GM23338 (cell line): ENCODE measurements at regions not wholly inside any gene's neighbourhood (a gene's known extent, or its start where the extent isn't known, plus 50 kb on each side); places are given as distances from the start of the nearest gene placed in this dataset.

ENCODE experiments used
- ATAC-seq: fragments of 200-7000 bp; cut with Tn5 transposase; 3 replicates; pipeline ENCODE4 v1.9.1; 2020
- DNase-seq: peaks from one replicate; pipeline ENCODE4 v3.0.0-alpha.2; 2015; ENCODE audit warnings: low spot score
- H2AFZ ChIP-seq: fragments of 200-600 bp; sonication (generic); 2 replicates; pipeline ENCODE4 v1.8.0; 2016; ENCODE audit warnings: antibody characterized with exemption, mild to moderate bottlenecking, moderate library complexity
- H3F3A ChIP-seq: fragments of 200-600 bp; sonication (generic); replicated peaks from 2 replicates; pipeline ENCODE4 v1.8.0; 2017; ENCODE audit warnings: antibody characterized with exemption, mixed run types, low read depth
- H3K27ac ChIP-seq: fragments of 200-600 bp; sonication (generic); 2 replicates; pipeline ENCODE4 v1.6.1; 2016; ENCODE audit warnings: low read depth
- H3K27me3 ChIP-seq: fragments of 200-600 bp; sonication (generic); 2 replicates; pipeline ENCODE4 v1.8.0; 2016; ENCODE audit warnings: mild to moderate bottlenecking, mixed run types, moderate library complexity; ENCODE audit not compliant: insufficient read depth
- H3K36me3 ChIP-seq: fragments of 200-600 bp; sonication (generic); 2 replicates; pipeline ENCODE4 v1.8.0; 2016; ENCODE audit warnings: mild to moderate bottlenecking; ENCODE audit not compliant: insufficient read depth
- H3K4me1 ChIP-seq: fragments of 200-600 bp; sonication (generic); 2 replicates; pipeline ENCODE4 v1.8.0; 2016; ENCODE audit warnings: mild to moderate bottlenecking, moderate library complexity; ENCODE audit not compliant: insufficient read depth
- H3K4me2 ChIP-seq: fragments of 200-600 bp; sonication (generic); 2 replicates; pipeline ENCODE4 v1.7.1; 2017; ENCODE audit warnings: mixed run types
- H3K4me3 ChIP-seq: fragments of 200-600 bp; sonication (generic); 2 replicates; pipeline ENCODE4 v1.6.1; 2016; ENCODE audit warnings: mixed run types
- H3K79me2 ChIP-seq: fragments of 200-600 bp; sonication (generic); replicated peaks from 2 replicates; pipeline ENCODE4 v1.8.0; 2017; ENCODE audit warnings: mild to moderate bottlenecking; ENCODE audit not compliant: insufficient read depth
- H3K9me2 ChIP-seq: fragments of 200-600 bp; sonication (generic); 2 replicates; pipeline ENCODE4 v1.8.0; 2017; ENCODE audit not compliant: insufficient read depth
- H4K20me1 ChIP-seq: fragments of 200-600 bp; sonication (generic); replicated peaks from 2 replicates; pipeline ENCODE4 v1.8.0; 2017; ENCODE audit warnings: mild to moderate bottlenecking; ENCODE audit not compliant: insufficient read depth
- H3K27ac Mint-ChIP-seq: 2 replicates; pipeline ENCODE4 v1.8.0; 2020; ENCODE audit warnings: inconsistent platforms, mild to moderate bottlenecking, moderate library complexity, mixed read lengths
- H3K27me3 Mint-ChIP-seq: 3 replicates; pipeline ENCODE4 v1.8.0; 2022; ENCODE audit warnings: low read depth, mild to moderate bottlenecking, moderate library complexity, mixed read lengths, inconsistent platforms; ENCODE audit not compliant: insufficient read depth, poor library complexity
- H3K36me3 Mint-ChIP-seq: 3 replicates; pipeline ENCODE4 v1.8.0; 2021; ENCODE audit warnings: low read depth, mild to moderate bottlenecking, inconsistent platforms, moderate library complexity, mixed read lengths
- H3K4me1 Mint-ChIP-seq: 3 replicates; pipeline ENCODE4 v1.8.0; 2020; ENCODE audit warnings: mild to moderate bottlenecking, inconsistent platforms, mixed read lengths
- H3K4me3 Mint-ChIP-seq: 3 replicates; pipeline ENCODE4 v1.8.0; 2021; ENCODE audit warnings: moderate library complexity, mild to moderate bottlenecking, inconsistent platforms, mixed read lengths
- H3K9me3 Mint-ChIP-seq: 3 replicates; pipeline ENCODE4 v1.8.0; 2020; ENCODE audit warnings: moderate library complexity, mild to moderate bottlenecking, inconsistent platforms, mixed read lengths
- CREB1 ChIP-seq: fragments of 250-450 bp; sonication (Bioruptor Pico); IDR thresholded peaks from 2 replicates; pipeline ENCODE4 v1.5.0; 2020; ENCODE audit warnings: low read depth, mild to moderate bottlenecking, moderate library complexity
- EZH2 ChIP-seq: fragments of 200-600 bp; sonication (generic); IDR thresholded peaks from one replicate; pipeline ENCODE4 v1.8.0; 2017; ENCODE audit warnings: antibody characterized with exemption, mild to moderate bottlenecking, low read depth; ENCODE audit not compliant: unreplicated experiment
- EZH2phosphoT487 ChIP-seq: fragments of 200-600 bp; sonication (generic); IDR thresholded peaks from one replicate; pipeline ENCODE4 v1.8.1; 2018; ENCODE audit warnings: antibody characterized with exemption; ENCODE audit not compliant: unreplicated experiment
- JUNB ChIP-seq: IDR thresholded peaks from one replicate; pipeline ENCODE4 v1.6.1; 2016; ENCODE audit warnings: antibody characterized with exemption; ENCODE audit not compliant: unreplicated experiment
- NANOG ChIP-seq: IDR thresholded peaks from 2 replicates; pipeline ENCODE4 v1.6.1; 2016; ENCODE audit warnings: antibody characterized with exemption, borderline replicate concordance
- STAT1 ChIP-seq: IDR thresholded peaks from one replicate; pipeline ENCODE4 v1.6.1; 2016; ENCODE audit warnings: antibody characterized with exemption; ENCODE audit not compliant: unreplicated experiment
- ZNF114 ChIP-seq: fragments of 250-450 bp; sonication (Bioruptor Pico); IDR thresholded peaks from 2 replicates; pipeline ENCODE4 v1.5.0; 2020; ENCODE audit warnings: mild to moderate bottlenecking, moderate library complexity
- TF ChIP-seq, protein P1 (sequence below): fragments of 250-450 bp; sonication (Bioruptor Pico); IDR thresholded peaks from 2 replicates; pipeline ENCODE4 v1.5.0; 2020; ENCODE audit warnings: mild to moderate bottlenecking, moderate library complexity
- TF ChIP-seq, protein P2 (sequence below), 2 experiments: fragments of 200-600 bp in 1 of 2; sonication (generic) in 1 of 2; conservative IDR thresholded peaks; 2 replicates each; pipeline versions ENCODE4 v1.5.1 to v1.6.1; 2016 to 2017; ENCODE audit warnings: antibody characterized with exemption in 2 of 2, low read depth in 2 of 2, mild to moderate bottlenecking in 2 of 2, moderate library complexity in 1 of 2
- TF ChIP-seq, protein P3 (sequence below): IDR thresholded peaks from one replicate; pipeline ENCODE4 v1.6.1; 2018; ENCODE audit warnings: antibody characterized with exemption; ENCODE audit not compliant: unreplicated experiment
- TF ChIP-seq, protein P4 (sequence below): IDR thresholded peaks from 2 replicates; pipeline ENCODE4 v1.6.1; 2016; ENCODE audit warnings: antibody characterized with exemption

DNA sequence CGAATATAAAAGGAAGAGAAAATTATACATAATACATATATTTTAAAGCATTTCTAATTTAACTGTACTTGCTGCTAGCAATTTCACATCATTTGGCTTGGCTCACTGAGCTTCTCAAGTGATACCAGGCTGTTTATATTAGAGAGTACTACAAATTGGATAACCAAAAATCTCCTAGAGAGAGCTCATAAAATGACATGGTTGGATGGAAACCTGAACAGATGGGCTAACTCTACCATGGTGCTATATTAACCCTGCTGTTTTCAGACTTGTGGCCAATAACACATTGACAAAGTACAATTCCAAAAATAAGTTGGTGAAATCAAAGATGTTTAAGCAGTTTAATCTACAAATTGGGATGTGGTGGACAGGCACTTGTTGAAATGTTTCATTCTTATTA lies 364.4 kb upstream of the GCFC2 start:
- H3K27ac ChIP-seq, result no peak overlapping the region
- no peaks in the 10 kb centered on the region for H3K27me3 ChIP-seq
- H3K9me3 Mint-ChIP-seq, result no peaks in the 10 kb centered on the region
- no peak for TF ChIP-seq ZNF114
- TF ChIP-seq, protein P1, sequence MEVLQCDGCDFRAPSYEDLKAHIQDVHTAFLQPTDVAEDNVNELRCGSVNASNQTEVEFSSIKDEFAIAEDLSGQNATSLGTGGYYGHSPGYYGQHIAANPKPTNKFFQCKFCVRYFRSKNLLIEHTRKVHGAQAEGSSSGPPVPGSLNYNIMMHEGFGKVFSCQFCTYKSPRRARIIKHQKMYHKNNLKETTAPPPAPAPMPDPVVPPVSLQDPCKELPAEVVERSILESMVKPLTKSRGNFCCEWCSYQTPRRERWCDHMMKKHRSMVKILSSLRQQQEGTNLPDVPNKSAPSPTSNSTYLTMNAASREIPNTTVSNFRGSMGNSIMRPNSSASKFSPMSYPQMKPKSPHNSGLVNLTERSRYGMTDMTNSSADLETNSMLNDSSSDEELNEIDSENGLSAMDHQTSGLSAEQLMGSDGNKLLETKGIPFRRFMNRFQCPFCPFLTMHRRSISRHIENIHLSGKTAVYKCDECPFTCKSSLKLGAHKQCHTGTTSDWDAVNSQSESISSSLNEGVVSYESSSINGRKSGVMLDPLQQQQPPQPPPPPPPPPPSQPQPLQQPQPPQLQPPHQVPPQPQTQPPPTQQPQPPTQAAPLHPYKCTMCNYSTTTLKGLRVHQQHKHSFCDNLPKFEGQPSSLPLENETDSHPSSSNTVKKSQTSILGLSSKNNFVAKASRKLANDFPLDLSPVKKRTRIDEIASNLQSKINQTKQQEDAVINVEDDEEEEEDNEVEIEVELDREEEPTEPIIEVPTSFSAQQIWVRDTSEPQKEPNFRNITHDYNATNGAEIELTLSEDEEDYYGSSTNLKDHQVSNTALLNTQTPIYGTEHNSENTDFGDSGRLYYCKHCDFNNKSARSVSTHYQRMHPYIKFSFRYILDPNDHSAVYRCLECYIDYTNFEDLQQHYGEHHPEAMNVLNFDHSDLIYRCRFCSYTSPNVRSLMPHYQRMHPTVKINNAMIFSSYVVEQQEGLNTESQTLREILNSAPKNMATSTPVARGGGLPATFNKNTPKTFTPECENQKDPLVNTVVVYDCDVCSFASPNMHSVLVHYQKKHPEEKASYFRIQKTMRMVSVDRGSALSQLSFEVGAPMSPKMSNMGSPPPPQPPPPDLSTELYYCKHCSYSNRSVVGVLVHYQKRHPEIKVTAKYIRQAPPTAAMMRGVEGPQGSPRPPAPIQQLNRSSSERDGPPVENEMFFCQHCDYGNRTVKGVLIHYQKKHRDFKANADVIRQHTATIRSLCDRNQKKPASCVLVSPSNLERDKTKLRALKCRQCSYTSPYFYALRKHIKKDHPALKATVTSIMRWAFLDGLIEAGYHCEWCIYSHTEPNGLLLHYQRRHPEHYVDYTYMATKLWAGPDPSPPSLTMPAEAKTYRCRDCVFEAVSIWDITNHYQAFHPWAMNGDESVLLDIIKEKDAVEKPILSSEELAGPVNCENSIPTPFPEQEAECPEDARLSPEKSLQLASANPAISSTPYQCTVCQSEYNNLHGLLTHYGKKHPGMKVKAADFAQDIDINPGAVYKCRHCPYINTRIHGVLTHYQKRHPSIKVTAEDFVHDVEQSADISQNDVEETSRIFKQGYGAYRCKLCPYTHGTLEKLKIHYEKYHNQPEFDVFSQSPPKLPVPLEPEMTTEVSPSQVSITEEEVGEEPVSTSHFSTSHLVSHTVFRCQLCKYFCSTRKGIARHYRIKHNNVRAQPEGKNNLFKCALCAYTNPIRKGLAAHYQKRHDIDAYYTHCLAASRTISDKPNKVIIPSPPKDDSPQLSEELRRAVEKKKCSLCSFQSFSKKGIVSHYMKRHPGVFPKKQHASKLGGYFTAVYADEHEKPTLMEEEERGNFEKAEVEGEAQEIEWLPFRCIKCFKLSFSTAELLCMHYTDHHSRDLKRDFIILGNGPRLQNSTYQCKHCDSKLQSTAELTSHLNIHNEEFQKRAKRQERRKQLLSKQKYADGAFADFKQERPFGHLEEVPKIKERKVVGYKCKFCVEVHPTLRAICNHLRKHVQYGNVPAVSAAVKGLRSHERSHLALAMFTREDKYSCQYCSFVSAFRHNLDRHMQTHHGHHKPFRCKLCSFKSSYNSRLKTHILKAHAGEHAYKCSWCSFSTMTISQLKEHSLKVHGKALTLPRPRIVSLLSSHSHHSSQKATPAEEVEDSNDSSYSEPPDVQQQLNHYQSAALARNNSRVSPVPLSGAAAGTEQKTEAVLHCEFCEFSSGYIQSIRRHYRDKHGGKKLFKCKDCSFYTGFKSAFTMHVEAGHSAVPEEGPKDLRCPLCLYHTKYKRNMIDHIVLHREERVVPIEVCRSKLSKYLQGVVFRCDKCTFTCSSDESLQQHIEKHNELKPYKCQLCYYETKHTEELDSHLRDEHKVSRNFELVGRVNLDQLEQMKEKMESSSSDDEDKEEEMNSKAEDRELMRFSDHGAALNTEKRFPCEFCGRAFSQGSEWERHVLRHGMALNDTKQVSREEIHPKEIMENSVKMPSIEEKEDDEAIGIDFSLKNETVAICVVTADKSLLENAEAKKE (CRISPR knock-in tag), result no peak
- TF ChIP-seq EZH2, result no peak
- TF ChIP-seq STAT1, result no peak
- no peak for TF ChIP-seq EZH2phosphoT487
- no peak for TF ChIP-seq NANOG
- TF ChIP-seq, protein P2, sequence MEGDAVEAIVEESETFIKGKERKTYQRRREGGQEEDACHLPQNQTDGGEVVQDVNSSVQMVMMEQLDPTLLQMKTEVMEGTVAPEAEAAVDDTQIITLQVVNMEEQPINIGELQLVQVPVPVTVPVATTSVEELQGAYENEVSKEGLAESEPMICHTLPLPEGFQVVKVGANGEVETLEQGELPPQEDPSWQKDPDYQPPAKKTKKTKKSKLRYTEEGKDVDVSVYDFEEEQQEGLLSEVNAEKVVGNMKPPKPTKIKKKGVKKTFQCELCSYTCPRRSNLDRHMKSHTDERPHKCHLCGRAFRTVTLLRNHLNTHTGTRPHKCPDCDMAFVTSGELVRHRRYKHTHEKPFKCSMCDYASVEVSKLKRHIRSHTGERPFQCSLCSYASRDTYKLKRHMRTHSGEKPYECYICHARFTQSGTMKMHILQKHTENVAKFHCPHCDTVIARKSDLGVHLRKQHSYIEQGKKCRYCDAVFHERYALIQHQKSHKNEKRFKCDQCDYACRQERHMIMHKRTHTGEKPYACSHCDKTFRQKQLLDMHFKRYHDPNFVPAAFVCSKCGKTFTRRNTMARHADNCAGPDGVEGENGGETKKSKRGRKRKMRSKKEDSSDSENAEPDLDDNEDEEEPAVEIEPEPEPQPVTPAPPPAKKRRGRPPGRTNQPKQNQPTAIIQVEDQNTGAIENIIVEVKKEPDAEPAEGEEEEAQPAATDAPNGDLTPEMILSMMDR (conservative IDR thresholded peaks at IDR 0.05; ENCODE audit: low read depth in 2 of 2), result no peak
- TF ChIP-seq, protein P3, sequence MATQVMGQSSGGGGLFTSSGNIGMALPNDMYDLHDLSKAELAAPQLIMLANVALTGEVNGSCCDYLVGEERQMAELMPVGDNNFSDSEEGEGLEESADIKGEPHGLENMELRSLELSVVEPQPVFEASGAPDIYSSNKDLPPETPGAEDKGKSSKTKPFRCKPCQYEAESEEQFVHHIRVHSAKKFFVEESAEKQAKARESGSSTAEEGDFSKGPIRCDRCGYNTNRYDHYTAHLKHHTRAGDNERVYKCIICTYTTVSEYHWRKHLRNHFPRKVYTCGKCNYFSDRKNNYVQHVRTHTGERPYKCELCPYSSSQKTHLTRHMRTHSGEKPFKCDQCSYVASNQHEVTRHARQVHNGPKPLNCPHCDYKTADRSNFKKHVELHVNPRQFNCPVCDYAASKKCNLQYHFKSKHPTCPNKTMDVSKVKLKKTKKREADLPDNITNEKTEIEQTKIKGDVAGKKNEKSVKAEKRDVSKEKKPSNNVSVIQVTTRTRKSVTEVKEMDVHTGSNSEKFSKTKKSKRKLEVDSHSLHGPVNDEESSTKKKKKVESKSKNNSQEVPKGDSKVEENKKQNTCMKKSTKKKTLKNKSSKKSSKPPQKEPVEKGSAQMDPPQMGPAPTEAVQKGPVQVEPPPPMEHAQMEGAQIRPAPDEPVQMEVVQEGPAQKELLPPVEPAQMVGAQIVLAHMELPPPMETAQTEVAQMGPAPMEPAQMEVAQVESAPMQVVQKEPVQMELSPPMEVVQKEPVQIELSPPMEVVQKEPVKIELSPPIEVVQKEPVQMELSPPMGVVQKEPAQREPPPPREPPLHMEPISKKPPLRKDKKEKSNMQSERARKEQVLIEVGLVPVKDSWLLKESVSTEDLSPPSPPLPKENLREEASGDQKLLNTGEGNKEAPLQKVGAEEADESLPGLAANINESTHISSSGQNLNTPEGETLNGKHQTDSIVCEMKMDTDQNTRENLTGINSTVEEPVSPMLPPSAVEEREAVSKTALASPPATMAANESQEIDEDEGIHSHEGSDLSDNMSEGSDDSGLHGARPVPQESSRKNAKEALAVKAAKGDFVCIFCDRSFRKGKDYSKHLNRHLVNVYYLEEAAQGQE, result no peak
- no peak for TF ChIP-seq JUNB
- TF ChIP-seq, protein P4, sequence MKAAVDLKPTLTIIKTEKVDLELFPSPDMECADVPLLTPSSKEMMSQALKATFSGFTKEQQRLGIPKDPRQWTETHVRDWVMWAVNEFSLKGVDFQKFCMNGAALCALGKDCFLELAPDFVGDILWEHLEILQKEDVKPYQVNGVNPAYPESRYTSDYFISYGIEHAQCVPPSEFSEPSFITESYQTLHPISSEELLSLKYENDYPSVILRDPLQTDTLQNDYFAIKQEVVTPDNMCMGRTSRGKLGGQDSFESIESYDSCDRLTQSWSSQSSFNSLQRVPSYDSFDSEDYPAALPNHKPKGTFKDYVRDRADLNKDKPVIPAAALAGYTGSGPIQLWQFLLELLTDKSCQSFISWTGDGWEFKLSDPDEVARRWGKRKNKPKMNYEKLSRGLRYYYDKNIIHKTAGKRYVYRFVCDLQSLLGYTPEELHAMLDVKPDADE, result no peak
- no peak for TF ChIP-seq CREB1 (CRISPR knock-in tag)
- H3K4me3 ChIP-seq, result no peak overlapping the region
- H3K4me1 Mint-ChIP-seq, result no peaks in the 10 kb centered on the region
- no peak overlapping the region for H2AFZ ChIP-seq
- ATAC-seq, result no peak
- no peaks in the 10 kb centered on the region for H3K9me2 ChIP-seq
- no peaks in the 10 kb centered on the region for H3K36me3 ChIP-seq
- no peak for DNase-seq
- H3K79me2 ChIP-seq, result no peaks in the 10 kb centered on the region
- no peaks in the 10 kb centered on the region for H4K20me1 ChIP-seq
- no peak overlapping the region for H3K4me2 ChIP-seq
- H3K4me1 ChIP-seq, result no peaks in the 10 kb centered on the region
- H3K27ac Mint-ChIP-seq, result no peak overlapping the region
- H3K36me3 Mint-ChIP-seq, result no peaks in the 10 kb centered on the region
- no peaks in the 10 kb centered on the region for H3K27me3 Mint-ChIP-seq
- H3K4me3 Mint-ChIP-seq, result no peak overlapping the region
- H3F3A ChIP-seq, result no peaks in the 10 kb centered on the region
